ENCODE measurements at regions not wholly inside any gene's neighbourhood (a gene's known extent, or its start where the extent isn't known, plus 50 kb on each side); places are given as distances from the start of the nearest gene placed in this dataset.

- Histone ChIP-seq H3K4me3 (no peak overlapping the region), H3K9me3 (no peaks in the 10 kb centered on the region), H3K27ac (no peak overlapping the region), H3K4me1 (no peaks in the 10 kb centered on the region), H3K27me3 (no peaks in the 10 kb centered on the region), H3K36me3 (ENCODE audit: low read depth, missing control alignments) (no peaks in the 10 kb centered on the region)
- 75 to 79% methylated on average over 3 of the region's 3 CpGs for WGBS, 2 donors
- DNase-seq: no peak
- intact Hi-C loops (cut with DNase I; ENCODE audit: low total_unique reads): loop anchor here (5.0 kb wide), 1 partner anchor 275 kb away; no protein-coding TSS in a partner anchor
- TF ChIP-seq, protein P1, sequence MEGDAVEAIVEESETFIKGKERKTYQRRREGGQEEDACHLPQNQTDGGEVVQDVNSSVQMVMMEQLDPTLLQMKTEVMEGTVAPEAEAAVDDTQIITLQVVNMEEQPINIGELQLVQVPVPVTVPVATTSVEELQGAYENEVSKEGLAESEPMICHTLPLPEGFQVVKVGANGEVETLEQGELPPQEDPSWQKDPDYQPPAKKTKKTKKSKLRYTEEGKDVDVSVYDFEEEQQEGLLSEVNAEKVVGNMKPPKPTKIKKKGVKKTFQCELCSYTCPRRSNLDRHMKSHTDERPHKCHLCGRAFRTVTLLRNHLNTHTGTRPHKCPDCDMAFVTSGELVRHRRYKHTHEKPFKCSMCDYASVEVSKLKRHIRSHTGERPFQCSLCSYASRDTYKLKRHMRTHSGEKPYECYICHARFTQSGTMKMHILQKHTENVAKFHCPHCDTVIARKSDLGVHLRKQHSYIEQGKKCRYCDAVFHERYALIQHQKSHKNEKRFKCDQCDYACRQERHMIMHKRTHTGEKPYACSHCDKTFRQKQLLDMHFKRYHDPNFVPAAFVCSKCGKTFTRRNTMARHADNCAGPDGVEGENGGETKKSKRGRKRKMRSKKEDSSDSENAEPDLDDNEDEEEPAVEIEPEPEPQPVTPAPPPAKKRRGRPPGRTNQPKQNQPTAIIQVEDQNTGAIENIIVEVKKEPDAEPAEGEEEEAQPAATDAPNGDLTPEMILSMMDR (IDR thresholded peaks at IDR 0.05): no peak
- no peak for TF ChIP-seq POLR2A (IDR thresholded peaks at IDR 0.05)
Measured at GRCh38 chr5:36417221-36417620, 115.5 kb upstream of the RANBP3L start.

- H3K4me1 ChIP-seq: no peaks in the 10 kb centered on the region
- intact Hi-C loops (cut with DNase I; ENCODE audit: low total_unique reads): loop anchor here (5.0 kb wide), 1 partner anchor 275 kb away; no protein-coding TSS in a partner anchor
- no peak overlapping the region for H3K27ac ChIP-seq
- H3K36me3 ChIP-seq (ENCODE audit: low read depth, missing control alignments): no peaks in the 10 kb centered on the region
- no peaks in the 10 kb centered on the region for H3K9me3 ChIP-seq
- H3K4me3 ChIP-seq: no peak overlapping the region
- TF ChIP-seq, protein P1 (IDR thresholded peaks at IDR 0.05): no peak
- TF ChIP-seq POLR2A (IDR thresholded peaks at IDR 0.05): no peak
- 80 to 85% methylated on average over 4 of the region's 4 CpGs for WGBS, 2 donors
- no peak for DNase-seq
- H3K27me3 ChIP-seq: no peaks in the 10 kb centered on the region
Measured at GRCh38 chr5:36417668-36418067, 116.0 kb upstream of the RANBP3L start.

- no peak for DNase-seq
- TF ChIP-seq POLR2A (IDR thresholded peaks at IDR 0.05): no peak
- TF ChIP-seq, protein P1 (IDR thresholded peaks at IDR 0.05): no peak
- Histone ChIP-seq H3K4me1 (no peaks in the 10 kb centered on the region), H3K27ac (no peak overlapping the region), H3K36me3 (ENCODE audit: low read depth, missing control alignments) (no peaks in the 10 kb centered on the region), H3K27me3 (no peaks in the 10 kb centered on the region), H3K4me3 (no peak overlapping the region), H3K9me3 (no peaks in the 10 kb centered on the region)
- 83 to 92% methylated on average over 6 of the region's 6 CpGs for WGBS, 2 donors
- intact Hi-C loops (cut with DNase I; ENCODE audit: low total_unique reads): loop anchor here (5.0 kb wide), 1 partner anchor 274 kb away; no protein-coding TSS in a partner anchor
Measured at GRCh38 chr5:36418152-36418979, 116.7 kb upstream of the RANBP3L start.

- intact Hi-C loops (cut with DNase I; ENCODE audit: low total_unique reads): no loop called here
- DNase-seq: no peak
- TF ChIP-seq, protein P1 (IDR thresholded peaks at IDR 0.05): no peak
- TF ChIP-seq POLR2A (IDR thresholded peaks at IDR 0.05): no peak
Measured at GRCh38 chr5:36421256-36421655, 119.6 kb upstream of the RANBP3L start.

More at GRCh38 chr5:36421256-36421655, 119.6 kb upstream of the RANBP3L start:
- Histone ChIP-seq H3K36me3 (ENCODE audit: low read depth, missing control alignments) (no peaks in the 10 kb centered on the region), H3K4me1 (no peaks in the 10 kb centered on the region), H3K9me3 (no peaks in the 10 kb centered on the region), H3K27me3 (no peaks in the 10 kb centered on the region), H3K4me3 (no peak overlapping the region), H3K27ac (no peak overlapping the region)
- WGBS, 2 donors: 89 to 98% methylated on average over 1 of the region's 1 CpG

Measured in testis (tissue), 2 donors.